ENCODE measurements at regions not wholly inside any gene's neighbourhood (a gene's known extent, or its start where the extent isn't known, plus 50 kb on each side); places are given as distances from the start of the nearest gene placed in this dataset.

- H3K4me1 ChIP-seq = no peaks in the 10 kb centered on the region
- H3K27me3 ChIP-seq = no peaks in the 10 kb centered on the region
- intact Hi-C loops (cut with DNase I) = no loop called here
Measured at GRCh38 chr7:73973091-73973490, 54.9 kb upstream of the ELN start.

GRCh38 chr7:73974101-73974947 lies 53.6 kb upstream of the ELN start:
- H3K9me3 ChIP-seq = no peaks in the 10 kb centered on the region
- peak; percentile 16 for DNase-seq
- TF ChIP-seq CTCF (IDR thresholded peaks at IDR 0.05) = no peak
- H3K4me3 ChIP-seq = no peak overlapping the region
- no peaks in the 10 kb centered on the region for H3K27me3 ChIP-seq
- no peak overlapping the region for H3K27ac ChIP-seq
- H3K9ac ChIP-seq (ENCODE audit: low read depth in 2 of 2, low read length in 2 of 2) = no peak overlapping the region
- intact Hi-C loops (cut with DNase I) = no loop called here
- peaks cover 5% of the 10 kb centered on the region for H3K4me1 ChIP-seq
- H3K36me3 ChIP-seq = no peaks in the 10 kb centered on the region

More at GRCh38 chr7:73973091-73973490, 54.9 kb upstream of the ELN start:
- Histone ChIP-seq H3K36me3 (no peaks in the 10 kb centered on the region), H3K4me3 (no peak overlapping the region), H3K9me3 (no peaks in the 10 kb centered on the region), H3K9ac (ENCODE audit: low read depth in 2 of 2, low read length in 2 of 2) (no peak overlapping the region), H3K27ac (no peak overlapping the region)
- peak; percentile 17 for DNase-seq
- no peak for TF ChIP-seq CTCF (IDR thresholded peaks at IDR 0.05)

GRCh38 chr7:73974948-73975926 lies 52.7 kb upstream of the ELN start:
- Histone ChIP-seq H3K9me3 (no peaks in the 10 kb centered on the region), H3K36me3 (no peaks in the 10 kb centered on the region), H3K27me3 (no peaks in the 10 kb centered on the region), H3K4me1 (peaks cover 5% of the 10 kb centered on the region), H3K4me3 (no peak overlapping the region), H3K9ac (ENCODE audit: low read depth in 2 of 2, low read length in 2 of 2) (no peak overlapping the region), H3K27ac (no peak overlapping the region)
- peak; percentile 13 for DNase-seq
- intact Hi-C loops (cut with DNase I) = no loop called here
- no peak for TF ChIP-seq CTCF (IDR thresholded peaks at IDR 0.05)

GRCh38 chr7:73976761-73977618 lies 51.0 kb upstream of the ELN start:
- intact Hi-C loops (cut with DNase I) = no loop called here
- no peaks in the 10 kb centered on the region for H3K27me3 ChIP-seq
- H3K9ac ChIP-seq (ENCODE audit: low read depth in 2 of 2, low read length in 2 of 2) = no peak overlapping the region
- TF ChIP-seq CTCF (IDR thresholded peaks at IDR 0.05) = no peak
- DNase-seq = peak; percentile 16
- H3K36me3 ChIP-seq = no peaks in the 10 kb centered on the region
- no peak overlapping the region for H3K4me3 ChIP-seq
- H3K27ac ChIP-seq = no peak overlapping the region
- H3K4me1 ChIP-seq = peaks cover 5% of the 10 kb centered on the region
- no peaks in the 10 kb centered on the region for H3K9me3 ChIP-seq

Data from colonic mucosa (tissue), 4 donors.